ENCODE measurements at regions not wholly inside any gene's neighbourhood (a gene's known extent, or its start where the extent isn't known, plus 50 kb on each side); places are given as distances from the start of the nearest gene placed in this dataset.

DNA sequence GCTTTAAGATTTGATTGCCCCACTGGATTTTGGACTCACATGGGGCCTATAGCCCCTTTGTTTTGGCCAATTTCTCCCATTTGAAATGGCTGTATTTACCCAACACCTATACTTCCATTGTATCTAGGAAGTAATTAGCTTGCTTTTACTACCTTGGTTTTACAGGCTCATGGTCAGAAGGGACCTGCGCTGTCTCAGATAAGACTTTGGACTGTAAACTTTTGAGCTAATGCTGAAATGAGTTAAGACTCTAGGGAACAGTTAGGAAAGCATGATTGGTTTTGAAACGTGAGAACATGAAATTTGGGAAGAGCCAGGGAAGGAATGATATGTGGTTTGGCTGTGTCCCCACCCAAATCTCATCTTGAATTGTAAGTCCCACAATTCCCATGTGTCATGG lies 419.0 kb upstream of the TMPO start:
- TF ChIP-seq GATA2 (IDR thresholded peaks at IDR 0.05; ENCODE audit: low read depth, low read length) = no peak
- TF ChIP-seq GATA3 (IDR thresholded peaks at IDR 0.05; ENCODE audit: low read depth, low read length) = no peak

GRCh38 chr12:98106031-98106683 lies 409.2 kb upstream of the TMPO start:
- TF ChIP-seq GATA2 (IDR thresholded peaks at IDR 0.05; ENCODE audit: low read depth, low read length) = no peak
- TF ChIP-seq GATA3 (IDR thresholded peaks at IDR 0.05; ENCODE audit: low read depth, low read length) = no peak

DNA sequence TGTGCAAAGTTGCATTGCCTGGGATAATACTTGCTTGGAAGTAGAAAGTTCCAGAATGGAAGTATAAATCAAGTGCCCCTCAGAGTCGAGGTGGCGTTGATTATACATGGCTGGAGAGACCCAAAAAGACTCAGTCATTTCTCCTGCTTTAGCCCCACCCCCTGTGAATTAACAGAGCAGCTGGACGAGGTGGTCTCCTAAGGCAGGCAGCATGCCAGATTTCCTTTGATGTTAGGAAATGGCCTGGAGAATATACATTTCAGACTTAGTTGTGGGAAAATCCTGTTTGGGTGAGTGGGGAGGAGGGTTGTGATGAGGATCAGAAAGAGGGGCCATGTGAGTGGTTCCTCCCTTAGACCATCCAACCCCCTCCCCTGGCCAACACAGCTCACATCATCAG lies 406.1 kb upstream of the TMPO start:
- TF ChIP-seq GATA3 (IDR thresholded peaks at IDR 0.05; ENCODE audit: low read depth, low read length) (no peak), GATA2 (IDR thresholded peaks at IDR 0.05; ENCODE audit: low read depth, low read length) (no peak)

DNA sequence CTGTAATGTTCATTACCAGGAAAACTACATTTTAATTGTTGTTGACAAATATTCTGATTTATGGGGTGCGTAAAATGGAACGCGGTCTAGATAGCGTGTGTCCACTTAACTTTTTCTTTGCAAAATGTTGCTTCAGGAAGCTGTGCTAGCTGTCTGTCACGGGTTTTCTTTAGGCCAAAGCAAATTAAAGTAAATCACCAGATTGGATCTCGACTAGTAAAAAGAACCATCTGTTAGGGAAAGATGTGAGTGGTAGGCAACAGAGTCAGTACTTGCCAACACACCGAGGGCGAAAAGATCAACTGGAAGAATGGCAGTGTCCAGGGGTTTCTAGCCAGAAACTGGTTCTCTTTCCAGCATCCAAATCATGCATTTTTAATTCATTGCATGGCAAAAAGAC lies 404.9 kb upstream of the TMPO start:
- TF ChIP-seq GATA2 (IDR thresholded peaks at IDR 0.05; ENCODE audit: low read depth, low read length) (peak; percentile 82), GATA3 (IDR thresholded peaks at IDR 0.05; ENCODE audit: low read depth, low read length) (peak; percentile 84)

DNA sequence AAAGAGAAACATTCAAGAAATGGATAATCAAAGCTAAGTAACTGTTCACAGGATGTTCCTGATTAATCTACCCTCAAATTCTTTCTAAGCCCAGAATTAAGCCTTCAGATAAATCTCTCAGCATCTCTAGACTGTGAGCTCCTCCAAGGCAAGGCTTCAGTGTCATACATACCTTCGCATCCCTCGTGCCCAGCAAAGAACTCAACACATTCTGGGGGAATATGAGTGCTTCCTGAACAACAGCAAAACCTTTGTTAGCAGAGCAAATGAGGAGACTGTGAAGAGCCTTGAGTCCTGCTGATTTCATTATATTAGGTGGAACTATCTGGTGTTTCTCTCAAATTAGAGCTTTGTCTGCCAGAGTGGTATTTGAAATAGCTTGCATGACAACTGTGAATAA lies 401.8 kb upstream of the TMPO start:
- TF ChIP-seq GATA3 (IDR thresholded peaks at IDR 0.05; ENCODE audit: low read depth, low read length) = no peak
- TF ChIP-seq GATA2 (IDR thresholded peaks at IDR 0.05; ENCODE audit: low read depth, low read length) = no peak

GRCh38 chr12:98121963-98122362 lies 393.4 kb upstream of the TMPO start:
- TF ChIP-seq GATA3 (IDR thresholded peaks at IDR 0.05; ENCODE audit: low read depth, low read length) = no peak
- no peak for TF ChIP-seq GATA2 (IDR thresholded peaks at IDR 0.05; ENCODE audit: low read depth, low read length)

GRCh38 chr12:98123021-98123461 lies 392.3 kb upstream of the TMPO start:
- TF ChIP-seq GATA3 (IDR thresholded peaks at IDR 0.05; ENCODE audit: low read depth, low read length) (no peak), GATA2 (IDR thresholded peaks at IDR 0.05; ENCODE audit: low read depth, low read length) (no peak)

- TF ChIP-seq GATA3 (IDR thresholded peaks at IDR 0.05; ENCODE audit: low read depth, low read length) = no peak
- no peak for TF ChIP-seq GATA2 (IDR thresholded peaks at IDR 0.05; ENCODE audit: low read depth, low read length)
Measured at GRCh38 chr12:98126637-98127335, 388.6 kb upstream of the TMPO start.

GRCh38 chr12:98127336-98127679 lies 388.1 kb upstream of the TMPO start:
- no peak for TF ChIP-seq GATA2 (IDR thresholded peaks at IDR 0.05; ENCODE audit: low read depth, low read length)

GRCh38 chr12:98127854-98128253 lies 387.5 kb upstream of the TMPO start:
- no peak for TF ChIP-seq GATA2 (IDR thresholded peaks at IDR 0.05; ENCODE audit: low read depth, low read length)
- no peak for TF ChIP-seq GATA3 (IDR thresholded peaks at IDR 0.05; ENCODE audit: low read depth, low read length)

GRCh38 chr12:98136544-98136943 lies 378.8 kb upstream of the TMPO start:
- TF ChIP-seq GATA2 (IDR thresholded peaks at IDR 0.05; ENCODE audit: low read depth, low read length) (no peak), GATA3 (IDR thresholded peaks at IDR 0.05; ENCODE audit: low read depth, low read length) (no peak)

DNA sequence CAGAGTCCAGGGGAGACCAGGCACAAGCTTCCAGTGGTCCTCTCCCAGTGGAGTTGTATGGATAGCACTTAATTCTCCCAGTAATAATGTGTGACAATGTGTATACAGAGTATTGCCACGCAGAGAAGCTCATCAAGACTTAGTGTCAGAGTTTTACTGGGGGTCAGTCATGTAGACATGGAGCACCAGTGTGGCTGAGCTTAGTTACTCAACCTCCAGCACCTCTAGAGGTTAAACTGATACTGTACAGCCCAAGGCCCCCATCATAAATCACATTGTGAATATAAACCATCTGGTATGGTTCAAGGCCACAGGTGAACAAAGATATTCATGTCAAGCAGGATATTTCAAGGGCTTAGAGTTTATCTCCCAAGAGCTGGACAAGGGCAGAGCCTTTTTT lies 378.1 kb upstream of the TMPO start:
- TF ChIP-seq GATA3 (IDR thresholded peaks at IDR 0.05; ENCODE audit: low read depth, low read length) = no peak

DNA sequence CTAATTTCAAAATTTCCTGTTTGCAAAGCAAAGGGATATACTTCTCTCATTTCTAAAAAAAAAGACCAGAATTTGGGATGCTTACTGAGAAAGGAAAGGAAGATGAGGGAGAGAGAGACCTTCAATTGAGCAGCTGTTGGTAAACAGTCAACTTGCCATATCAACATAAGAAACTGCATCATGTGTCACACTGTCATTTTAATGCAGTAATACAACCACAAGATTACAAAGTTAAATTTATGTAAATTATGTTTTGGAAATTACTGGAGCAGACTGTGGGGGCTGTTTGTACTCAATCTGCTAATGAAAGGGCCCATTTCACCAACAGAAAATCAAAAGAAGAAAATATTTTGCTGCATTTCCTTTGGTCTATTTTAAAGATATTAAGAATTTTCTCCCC lies 370.4 kb upstream of the TMPO start:
- no peak for TF ChIP-seq GATA3 (IDR thresholded peaks at IDR 0.05; ENCODE audit: low read depth, low read length)
- no peak for TF ChIP-seq GATA2 (IDR thresholded peaks at IDR 0.05; ENCODE audit: low read depth, low read length)

DNA sequence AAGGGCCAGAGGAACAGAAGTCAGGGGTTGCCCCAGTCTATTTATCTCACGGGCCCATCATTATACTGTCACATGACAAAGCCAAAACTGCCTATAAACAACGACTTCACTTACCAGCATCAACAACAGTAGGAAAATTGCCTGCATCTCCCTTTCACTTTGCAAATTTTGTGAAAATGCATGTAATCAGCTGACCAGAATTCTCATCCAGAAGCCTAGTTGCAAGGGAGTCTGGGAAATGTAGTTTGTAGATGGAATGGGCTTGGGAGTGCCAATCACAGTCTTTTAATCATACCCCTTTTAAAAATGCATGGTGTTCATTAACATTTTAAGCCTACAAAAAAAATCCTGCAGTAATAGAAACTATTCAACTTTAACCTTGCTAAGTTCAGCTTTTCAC lies 369.3 kb upstream of the TMPO start:
- TF ChIP-seq GATA2 (IDR thresholded peaks at IDR 0.05; ENCODE audit: low read depth, low read length) = no peak
- TF ChIP-seq GATA3 (IDR thresholded peaks at IDR 0.05; ENCODE audit: low read depth, low read length) = no peak

- TF ChIP-seq GATA3 (IDR thresholded peaks at IDR 0.05; ENCODE audit: low read depth, low read length) (no peak), GATA2 (IDR thresholded peaks at IDR 0.05; ENCODE audit: low read depth, low read length) (no peak)
Measured at GRCh38 chr12:98146487-98146886, 368.9 kb upstream of the TMPO start.

- TF ChIP-seq GATA2 (IDR thresholded peaks at IDR 0.05; ENCODE audit: low read depth, low read length) = no peak
Measured at GRCh38 chr12:98149270-98149669, 366.1 kb upstream of the TMPO start.

Measured in SH-SY5Y (cell line).